Activated CD4-positive, alpha-beta T cell treated with anti-CD3 and anti-CD28 coated beads, Interleukin-2, amount 10 ng/mL, durations not matched to agents 24 days and 14 days (primary cell): ENCODE measurements at regions not wholly inside any gene's neighbourhood (a gene's known extent, or its start where the extent isn't known, plus 50 kb on each side); places are given as distances from the start of the nearest gene placed in this dataset.

Experiments used
- DNase-seq: peaks from one replicate; pipeline ENCODE4 v3.0.0; 2022
- H3K27ac Mint-ChIP-seq: one replicate; pipeline ENCODE4 v1.8.0; 2022; ENCODE audit warnings: mild to moderate bottlenecking, mixed read lengths
- H3K27me3 Mint-ChIP-seq: one replicate; pipeline ENCODE4 v1.8.0; 2022; ENCODE audit warnings: mixed read lengths
- H3K36me3 Mint-ChIP-seq: one replicate; pipeline ENCODE4 v1.8.0; 2022; ENCODE audit warnings: low read depth, mild to moderate bottlenecking, mixed read lengths
- H3K4me1 Mint-ChIP-seq: one replicate; pipeline ENCODE4 v1.8.0; 2021; ENCODE audit warnings: mixed read lengths
- H3K4me3 Mint-ChIP-seq: one replicate; pipeline ENCODE4 v1.8.0; 2022; ENCODE audit warnings: mild to moderate bottlenecking, moderate library complexity, mixed read lengths
- H3K9me3 Mint-ChIP-seq: one replicate; pipeline ENCODE4 v1.8.0; 2021; ENCODE audit warnings: mixed read lengths
- intact Hi-C: fragments of 100-400 bp; cut with micrococcal nuclease; formaldehyde crosslinking; loops from one replicate; pipeline ENCODE4 v1.15.1; 2023

- no peak for DNase-seq
- Mint-ChIP-seq H3K9me3 (no peaks in the 10 kb centered on the region), H3K27me3 (peaks cover 42% of the 10 kb centered on the region), H3K4me1 (peaks cover 3% of the 10 kb centered on the region), H3K4me3 (no peak overlapping the region), H3K36me3 (no peaks in the 10 kb centered on the region), H3K27ac (no peak overlapping the region)
- intact Hi-C loops, result loop anchor here (5.0 to 10.0 kb wide), 3 partner anchors 285 to 1317 kb away; partner anchors contain the start of gene GAR1
These were observed 91.2 kb upstream of the ELOVL6 start for GRCh38 chr4:110289601-110290100.

- DNase-seq, result peak; percentile 71
- Mint-ChIP-seq H3K27me3 (peaks cover 42% of the 10 kb centered on the region), H3K4me1 (peaks cover 3% of the 10 kb centered on the region), H3K9me3 (no peaks in the 10 kb centered on the region), H3K27ac (peak overlapping the region; percentile 42), H3K36me3 (no peaks in the 10 kb centered on the region), H3K4me3 (no peak overlapping the region)
- intact Hi-C loops, result loop anchor here (1.0 to 10.0 kb wide), 7 partner anchors 9 to 1315 kb away; no protein-coding TSS in a partner anchor
These were observed 88.7 kb upstream of the ELOVL6 start for GRCh38 chr4:110287130-110287529.

GRCh38 chr4:110278127-110278526 lies 79.7 kb upstream of the ELOVL6 start:
- DNase-seq, result no peak
- H3K4me3 Mint-ChIP-seq, result no peak overlapping the region
- H3K27me3 Mint-ChIP-seq, result peaks cover 26% of the 10 kb centered on the region
- intact Hi-C loops, result no loop called here
- no peaks in the 10 kb centered on the region for H3K36me3 Mint-ChIP-seq
- no peaks in the 10 kb centered on the region for H3K9me3 Mint-ChIP-seq
- H3K27ac Mint-ChIP-seq, result no peak overlapping the region
- no peaks in the 10 kb centered on the region for H3K4me1 Mint-ChIP-seq

GRCh38 chr4:110275871-110276270 lies 77.5 kb upstream of the ELOVL6 start:
- H3K36me3 Mint-ChIP-seq, result no peaks in the 10 kb centered on the region
- intact Hi-C loops, result no loop called here
- DNase-seq, result no peak
- H3K27me3 Mint-ChIP-seq, result peaks cover 27% of the 10 kb centered on the region
- no peak overlapping the region for H3K27ac Mint-ChIP-seq
- no peak overlapping the region for H3K4me3 Mint-ChIP-seq
- H3K4me1 Mint-ChIP-seq, result no peaks in the 10 kb centered on the region
- no peaks in the 10 kb centered on the region for H3K9me3 Mint-ChIP-seq

- H3K27me3 Mint-ChIP-seq, result peaks cover 18% of the 10 kb centered on the region
- intact Hi-C loops, result no loop called here
- no peak overlapping the region for H3K4me3 Mint-ChIP-seq
- H3K4me1 Mint-ChIP-seq, result peaks cover 10% of the 10 kb centered on the region
- H3K9me3 Mint-ChIP-seq, result no peaks in the 10 kb centered on the region
- H3K27ac Mint-ChIP-seq, result no peak overlapping the region
- no peak for DNase-seq
- no peaks in the 10 kb centered on the region for H3K36me3 Mint-ChIP-seq
These were observed 73.6 kb upstream of the ELOVL6 start for GRCh38 chr4:110271986-110272385.

- Mint-ChIP-seq H3K4me1 (peaks cover 10% of the 10 kb centered on the region), H3K9me3 (no peaks in the 10 kb centered on the region), H3K4me3 (no peak overlapping the region), H3K27ac (no peak overlapping the region), H3K36me3 (no peaks in the 10 kb centered on the region), H3K27me3 (peaks cover 19% of the 10 kb centered on the region)
- no peak for DNase-seq
- intact Hi-C loops, result no loop called here
These were observed 72.2 kb upstream of the ELOVL6 start for GRCh38 chr4:110270492-110271197.

- peaks cover 10% of the 10 kb centered on the region for H3K4me1 Mint-ChIP-seq
- no peak overlapping the region for H3K4me3 Mint-ChIP-seq
- intact Hi-C loops, result loop anchor here (1.0 kb wide), 1 partner anchor 19 kb away; no protein-coding TSS in a partner anchor
- no peak for DNase-seq
- no peaks in the 10 kb centered on the region for H3K36me3 Mint-ChIP-seq
- peaks cover 19% of the 10 kb centered on the region for H3K27me3 Mint-ChIP-seq
- no peak overlapping the region for H3K27ac Mint-ChIP-seq
- no peaks in the 10 kb centered on the region for H3K9me3 Mint-ChIP-seq
These were observed 70.4 kb upstream of the ELOVL6 start for GRCh38 chr4:110268790-110269189.

- intact Hi-C loops, result loop anchor here (1.0 kb wide), 1 partner anchor 19 kb away; no protein-coding TSS in a partner anchor
- H3K4me3 Mint-ChIP-seq, result no peak overlapping the region
- H3K9me3 Mint-ChIP-seq, result no peaks in the 10 kb centered on the region
- H3K4me1 Mint-ChIP-seq, result peaks cover 10% of the 10 kb centered on the region
- peak; percentile 62 for DNase-seq
- H3K36me3 Mint-ChIP-seq, result no peaks in the 10 kb centered on the region
- no peak overlapping the region for H3K27ac Mint-ChIP-seq
- peaks cover 21% of the 10 kb centered on the region for H3K27me3 Mint-ChIP-seq
These were observed 69.9 kb upstream of the ELOVL6 start for GRCh38 chr4:110268352-110268751.

GRCh38 chr4:110266136-110266535 lies 67.7 kb upstream of the ELOVL6 start:
- H3K36me3 Mint-ChIP-seq, result no peaks in the 10 kb centered on the region
- H3K4me1 Mint-ChIP-seq, result peaks cover 10% of the 10 kb centered on the region
- peaks cover 17% of the 10 kb centered on the region for H3K27me3 Mint-ChIP-seq
- H3K9me3 Mint-ChIP-seq, result no peaks in the 10 kb centered on the region
- no peak for DNase-seq
- no peak overlapping the region for H3K27ac Mint-ChIP-seq
- intact Hi-C loops, result no loop called here
- H3K4me3 Mint-ChIP-seq, result no peak overlapping the region

GRCh38 chr4:110265001-110265400 lies 66.6 kb upstream of the ELOVL6 start:
- no peaks in the 10 kb centered on the region for H3K36me3 Mint-ChIP-seq
- no peak overlapping the region for H3K4me3 Mint-ChIP-seq
- peaks cover 10% of the 10 kb centered on the region for H3K4me1 Mint-ChIP-seq
- no peaks in the 10 kb centered on the region for H3K9me3 Mint-ChIP-seq
- intact Hi-C loops, result no loop called here
- H3K27ac Mint-ChIP-seq, result no peak overlapping the region
- DNase-seq, result no peak
- peaks cover 17% of the 10 kb centered on the region for H3K27me3 Mint-ChIP-seq

- no peaks in the 10 kb centered on the region for H3K4me1 Mint-ChIP-seq
- H3K36me3 Mint-ChIP-seq, result no peaks in the 10 kb centered on the region
- no peak overlapping the region for H3K27ac Mint-ChIP-seq
- no peak for DNase-seq
- peaks cover 10% of the 10 kb centered on the region for H3K27me3 Mint-ChIP-seq
- no peaks in the 10 kb centered on the region for H3K9me3 Mint-ChIP-seq
- no peak overlapping the region for H3K4me3 Mint-ChIP-seq
- intact Hi-C loops, result no loop called here
These were observed 61.9 kb upstream of the ELOVL6 start for GRCh38 chr4:110260299-110260698.

GRCh38 chr4:110250023-110250387 lies 51.6 kb upstream of the ELOVL6 start:
- intact Hi-C loops, result no loop called here
- peaks cover 32% of the 10 kb centered on the region for H3K27me3 Mint-ChIP-seq
- H3K27ac Mint-ChIP-seq, result no peak overlapping the region
- H3K4me3 Mint-ChIP-seq, result no peak overlapping the region
- H3K9me3 Mint-ChIP-seq, result no peaks in the 10 kb centered on the region
- no peaks in the 10 kb centered on the region for H3K4me1 Mint-ChIP-seq
- no peaks in the 10 kb centered on the region for H3K36me3 Mint-ChIP-seq
- DNase-seq, result no peak

- Mint-ChIP-seq H3K9me3 (no peaks in the 10 kb centered on the region), H3K36me3 (no peaks in the 10 kb centered on the region), H3K27ac (no peak overlapping the region), H3K4me3 (no peak overlapping the region), H3K27me3 (peaks cover 31% of the 10 kb centered on the region), H3K4me1 (no peaks in the 10 kb centered on the region)
- intact Hi-C loops, result no loop called here
- DNase-seq, result no peak
These were observed 50.4 kb upstream of the ELOVL6 start for GRCh38 chr4:110248831-110249253.
